ENCODE measurements at regions not wholly inside any gene's neighbourhood (a gene's known extent, or its start where the extent isn't known, plus 50 kb on each side); places are given as distances from the start of the nearest gene placed in this dataset.

DNA sequence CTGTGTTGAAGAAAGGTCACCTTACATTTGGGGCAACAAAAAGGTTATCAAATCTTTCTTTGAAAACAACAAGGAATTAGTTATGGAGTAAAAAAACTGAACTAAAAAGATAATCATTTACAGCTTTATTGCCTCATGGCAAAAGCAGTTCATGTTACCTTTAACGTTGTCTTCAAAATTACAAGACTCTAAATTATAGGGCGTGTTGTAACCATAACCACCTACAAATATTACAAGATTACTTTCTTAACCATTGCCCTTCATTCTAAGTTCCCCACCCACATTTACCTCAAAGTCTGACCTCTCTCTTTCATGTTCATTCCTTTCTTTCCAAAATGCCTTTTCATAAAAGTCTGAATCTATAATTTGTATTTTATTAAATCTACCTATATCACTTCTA is 74.6 kb upstream of the LRATD1 start:
- Mint-ChIP-seq H3K4me1 (no peaks in the 10 kb centered on the region), H3K9me3 (no peaks in the 10 kb centered on the region), H3K4me3 (no peak overlapping the region), H3K36me3 (ENCODE audit: low read depth) (no peaks in the 10 kb centered on the region), H3K27me3 (ENCODE audit: insufficient read depth, low read depth, poor library complexity) (no peaks in the 10 kb centered on the region), H3K27ac (no peak overlapping the region)
- no peak overlapping the region for H3K27ac ChIP-seq (ENCODE audit: low read depth)
- no peaks in the 10 kb centered on the region for H3K36me3 ChIP-seq (ENCODE audit: insufficient read depth)
- H4K20me1 ChIP-seq (replicated peaks; ENCODE audit: insufficient read depth): no peaks in the 10 kb centered on the region
- ATAC-seq (no peak), DNase-seq (ENCODE audit: low spot score) (no peak)
- no peaks in the 10 kb centered on the region for H3K27me3 ChIP-seq (ENCODE audit: insufficient read depth)
- no peaks in the 10 kb centered on the region for H3K4me1 ChIP-seq (ENCODE audit: insufficient read depth)
- no peak overlapping the region for H3K4me2 ChIP-seq
- no peak for TF ChIP-seq REST (IDR thresholded peaks at IDR 0.05; ENCODE audit: unreplicated experiment)
- TF ChIP-seq, protein P1, sequence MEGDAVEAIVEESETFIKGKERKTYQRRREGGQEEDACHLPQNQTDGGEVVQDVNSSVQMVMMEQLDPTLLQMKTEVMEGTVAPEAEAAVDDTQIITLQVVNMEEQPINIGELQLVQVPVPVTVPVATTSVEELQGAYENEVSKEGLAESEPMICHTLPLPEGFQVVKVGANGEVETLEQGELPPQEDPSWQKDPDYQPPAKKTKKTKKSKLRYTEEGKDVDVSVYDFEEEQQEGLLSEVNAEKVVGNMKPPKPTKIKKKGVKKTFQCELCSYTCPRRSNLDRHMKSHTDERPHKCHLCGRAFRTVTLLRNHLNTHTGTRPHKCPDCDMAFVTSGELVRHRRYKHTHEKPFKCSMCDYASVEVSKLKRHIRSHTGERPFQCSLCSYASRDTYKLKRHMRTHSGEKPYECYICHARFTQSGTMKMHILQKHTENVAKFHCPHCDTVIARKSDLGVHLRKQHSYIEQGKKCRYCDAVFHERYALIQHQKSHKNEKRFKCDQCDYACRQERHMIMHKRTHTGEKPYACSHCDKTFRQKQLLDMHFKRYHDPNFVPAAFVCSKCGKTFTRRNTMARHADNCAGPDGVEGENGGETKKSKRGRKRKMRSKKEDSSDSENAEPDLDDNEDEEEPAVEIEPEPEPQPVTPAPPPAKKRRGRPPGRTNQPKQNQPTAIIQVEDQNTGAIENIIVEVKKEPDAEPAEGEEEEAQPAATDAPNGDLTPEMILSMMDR (conservative IDR thresholded peaks at IDR 0.05; ENCODE audit: low read depth in 2 of 2): no peak
- no peak for TF ChIP-seq ZNF114 (CRISPR knock-in tag; IDR thresholded peaks at IDR 0.05)
- no peak for TF ChIP-seq NANOG (IDR thresholded peaks at IDR 0.05; ENCODE audit: borderline replicate concordance)
- no peak for TF ChIP-seq ZNF331 (CRISPR knock-in tag; IDR thresholded peaks at IDR 0.05; ENCODE audit: low read depth)
- TF ChIP-seq, protein P2, sequence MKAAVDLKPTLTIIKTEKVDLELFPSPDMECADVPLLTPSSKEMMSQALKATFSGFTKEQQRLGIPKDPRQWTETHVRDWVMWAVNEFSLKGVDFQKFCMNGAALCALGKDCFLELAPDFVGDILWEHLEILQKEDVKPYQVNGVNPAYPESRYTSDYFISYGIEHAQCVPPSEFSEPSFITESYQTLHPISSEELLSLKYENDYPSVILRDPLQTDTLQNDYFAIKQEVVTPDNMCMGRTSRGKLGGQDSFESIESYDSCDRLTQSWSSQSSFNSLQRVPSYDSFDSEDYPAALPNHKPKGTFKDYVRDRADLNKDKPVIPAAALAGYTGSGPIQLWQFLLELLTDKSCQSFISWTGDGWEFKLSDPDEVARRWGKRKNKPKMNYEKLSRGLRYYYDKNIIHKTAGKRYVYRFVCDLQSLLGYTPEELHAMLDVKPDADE (IDR thresholded peaks at IDR 0.05): no peak
- no peak for TF ChIP-seq JUNB (IDR thresholded peaks at IDR 0.05; ENCODE audit: unreplicated experiment)
- no peak for TF ChIP-seq EZH2phosphoT487 (IDR thresholded peaks at IDR 0.05; ENCODE audit: unreplicated experiment)
- TF ChIP-seq EZH2 (IDR thresholded peaks at IDR 0.05; ENCODE audit: low read depth, unreplicated experiment): no peak
- no peak for TF ChIP-seq ZNF462 (CRISPR knock-in tag; IDR thresholded peaks at IDR 0.05)
- no peak for TF ChIP-seq STAT1 (IDR thresholded peaks at IDR 0.05; ENCODE audit: unreplicated experiment)
- TF ChIP-seq POLR2AphosphoS5 (IDR thresholded peaks at IDR 0.05; ENCODE audit: low read depth): no peak
- TF ChIP-seq CREB1 (CRISPR knock-in tag; IDR thresholded peaks at IDR 0.05; ENCODE audit: low read depth): no peak
- H3F3A ChIP-seq (replicated peaks; ENCODE audit: low read depth): no peaks in the 10 kb centered on the region
- H3K9me2 ChIP-seq (ENCODE audit: insufficient read depth): no peaks in the 10 kb centered on the region; the same call in 1 of the 2 replicates
- H3K79me2 ChIP-seq (replicated peaks; ENCODE audit: insufficient read depth): no peaks in the 10 kb centered on the region
- no peak overlapping the region for H2AFZ ChIP-seq
- H3K4me3 ChIP-seq: no peak overlapping the region
